ENCODE measurements at regions not wholly inside any gene's neighbourhood (a gene's known extent, or its start where the extent isn't known, plus 50 kb on each side); places are given as distances from the start of the nearest gene placed in this dataset.

GRCh38 chr1:172960454-172961208 is 90.1 kb downstream of the TNFSF18 start:
- Mint-ChIP-seq H3K27me3 (ENCODE audit: low read depth) (peaks cover 46% of the 10 kb centered on the region), H3K9me3 (no peaks in the 10 kb centered on the region), H3K4me3 (no peak overlapping the region), H3K36me3 (ENCODE audit: low read depth) (no peaks in the 10 kb centered on the region), H3K27ac (no peak overlapping the region), H3K4me1 (ENCODE audit: low read depth) (no peaks in the 10 kb centered on the region)
- no peak for DNase-seq (ENCODE audit: low spot score)

GRCh38 chr1:172964864-172965263 is 85.9 kb downstream of the TNFSF18 start:
- peaks cover 8% of the 10 kb centered on the region for H3K4me1 Mint-ChIP-seq (ENCODE audit: low read depth)
- no peak for DNase-seq (ENCODE audit: low spot score)
- no peaks in the 10 kb centered on the region for H3K9me3 Mint-ChIP-seq
- H3K4me3 Mint-ChIP-seq: no peak overlapping the region
- no peaks in the 10 kb centered on the region for H3K36me3 Mint-ChIP-seq (ENCODE audit: low read depth)
- H3K27ac Mint-ChIP-seq: no peak overlapping the region
- peaks cover 38% of the 10 kb centered on the region for H3K27me3 Mint-ChIP-seq (ENCODE audit: low read depth)

GRCh38 chr1:172966844-172967540 is 83.7 kb downstream of the TNFSF18 start:
- Mint-ChIP-seq H3K36me3 (ENCODE audit: low read depth) (no peaks in the 10 kb centered on the region), H3K4me1 (ENCODE audit: low read depth) (peaks cover 8% of the 10 kb centered on the region), H3K27ac (no peak overlapping the region), H3K9me3 (no peaks in the 10 kb centered on the region), H3K27me3 (ENCODE audit: low read depth) (peaks cover 30% of the 10 kb centered on the region), H3K4me3 (no peak overlapping the region)
- no peak for DNase-seq (ENCODE audit: low spot score)

- H3K36me3 Mint-ChIP-seq (ENCODE audit: low read depth): no peaks in the 10 kb centered on the region
- H3K9me3 Mint-ChIP-seq: no peaks in the 10 kb centered on the region
- H3K27me3 Mint-ChIP-seq (ENCODE audit: low read depth): peaks cover 28% of the 10 kb centered on the region
- no peak for DNase-seq (ENCODE audit: low spot score)
- no peak overlapping the region for H3K4me3 Mint-ChIP-seq
- H3K27ac Mint-ChIP-seq: no peak overlapping the region
- peaks cover 8% of the 10 kb centered on the region for H3K4me1 Mint-ChIP-seq (ENCODE audit: low read depth)
Observed at GRCh38 chr1:172967936-172968335, 82.8 kb downstream of the TNFSF18 start.

- DNase-seq (ENCODE audit: low spot score): no peak
- H3K27ac Mint-ChIP-seq: no peak overlapping the region
- H3K9me3 Mint-ChIP-seq: no peaks in the 10 kb centered on the region
- peaks cover 17% of the 10 kb centered on the region for H3K27me3 Mint-ChIP-seq (ENCODE audit: low read depth)
- H3K36me3 Mint-ChIP-seq (ENCODE audit: low read depth): no peaks in the 10 kb centered on the region
- H3K4me3 Mint-ChIP-seq: no peak overlapping the region
- peaks cover 8% of the 10 kb centered on the region for H3K4me1 Mint-ChIP-seq (ENCODE audit: low read depth)
Observed at GRCh38 chr1:172969611-172970010, 81.1 kb downstream of the TNFSF18 start.

GRCh38 chr1:172970186-172970585 is 80.6 kb downstream of the TNFSF18 start:
- no peaks in the 10 kb centered on the region for H3K36me3 Mint-ChIP-seq (ENCODE audit: low read depth)
- no peaks in the 10 kb centered on the region for H3K9me3 Mint-ChIP-seq
- H3K4me1 Mint-ChIP-seq (ENCODE audit: low read depth): peaks cover 8% of the 10 kb centered on the region
- H3K27ac Mint-ChIP-seq: no peak overlapping the region
- DNase-seq (ENCODE audit: low spot score): no peak
- peaks cover 13% of the 10 kb centered on the region for H3K27me3 Mint-ChIP-seq (ENCODE audit: low read depth)
- no peak overlapping the region for H3K4me3 Mint-ChIP-seq

GRCh38 chr1:172971241-172971640 is 79.5 kb downstream of the TNFSF18 start:
- no peak for DNase-seq (ENCODE audit: low spot score)
- no peak overlapping the region for H3K27ac Mint-ChIP-seq
- H3K9me3 Mint-ChIP-seq: no peaks in the 10 kb centered on the region
- peaks cover 11% of the 10 kb centered on the region for H3K27me3 Mint-ChIP-seq (ENCODE audit: low read depth)
- peaks cover 8% of the 10 kb centered on the region for H3K4me1 Mint-ChIP-seq (ENCODE audit: low read depth)
- H3K4me3 Mint-ChIP-seq: no peak overlapping the region
- H3K36me3 Mint-ChIP-seq (ENCODE audit: low read depth): no peaks in the 10 kb centered on the region

GRCh38 chr1:172972258-172972657 is 78.5 kb downstream of the TNFSF18 start:
- Mint-ChIP-seq H3K4me3 (no peak overlapping the region), H3K36me3 (ENCODE audit: low read depth) (no peaks in the 10 kb centered on the region), H3K4me1 (ENCODE audit: low read depth) (peaks cover 5% of the 10 kb centered on the region), H3K27ac (no peak overlapping the region), H3K27me3 (ENCODE audit: low read depth) (peaks cover 11% of the 10 kb centered on the region), H3K9me3 (no peaks in the 10 kb centered on the region)
- DNase-seq (ENCODE audit: low spot score): no peak

- Mint-ChIP-seq H3K27ac (no peak overlapping the region), H3K4me1 (ENCODE audit: low read depth) (no peaks in the 10 kb centered on the region), H3K9me3 (no peaks in the 10 kb centered on the region), H3K36me3 (ENCODE audit: low read depth) (no peaks in the 10 kb centered on the region), H3K4me3 (no peak overlapping the region), H3K27me3 (ENCODE audit: low read depth) (peaks cover 11% of the 10 kb centered on the region)
- no peak for DNase-seq (ENCODE audit: low spot score)
Observed at GRCh38 chr1:172973424-172973823, 77.3 kb downstream of the TNFSF18 start.

GRCh38 chr1:172976222-172977041 is 74.3 kb downstream of the TNFSF18 start:
- Mint-ChIP-seq H3K4me1 (ENCODE audit: low read depth) (no peaks in the 10 kb centered on the region), H3K4me3 (no peak overlapping the region), H3K9me3 (no peaks in the 10 kb centered on the region), H3K36me3 (ENCODE audit: low read depth) (no peaks in the 10 kb centered on the region), H3K27me3 (ENCODE audit: low read depth) (peaks cover 7% of the 10 kb centered on the region), H3K27ac (no peak overlapping the region)
- no peak for DNase-seq (ENCODE audit: low spot score)

GRCh38 chr1:172977296-172978017 is 73.3 kb downstream of the TNFSF18 start:
- H3K27ac Mint-ChIP-seq: no peak overlapping the region
- no peak for DNase-seq (ENCODE audit: low spot score)
- H3K27me3 Mint-ChIP-seq (ENCODE audit: low read depth): peaks cover 4% of the 10 kb centered on the region
- H3K9me3 Mint-ChIP-seq: no peaks in the 10 kb centered on the region
- no peak overlapping the region for H3K4me3 Mint-ChIP-seq
- no peaks in the 10 kb centered on the region for H3K4me1 Mint-ChIP-seq (ENCODE audit: low read depth)
- no peaks in the 10 kb centered on the region for H3K36me3 Mint-ChIP-seq (ENCODE audit: low read depth)

- no peaks in the 10 kb centered on the region for H3K4me1 Mint-ChIP-seq (ENCODE audit: low read depth)
- no peak for DNase-seq (ENCODE audit: low spot score)
- no peaks in the 10 kb centered on the region for H3K9me3 Mint-ChIP-seq
- H3K36me3 Mint-ChIP-seq (ENCODE audit: low read depth): no peaks in the 10 kb centered on the region
- no peak overlapping the region for H3K4me3 Mint-ChIP-seq
- no peak overlapping the region for H3K27ac Mint-ChIP-seq
- H3K27me3 Mint-ChIP-seq (ENCODE audit: low read depth): peaks cover 4% of the 10 kb centered on the region
Observed at GRCh38 chr1:172978595-172978994, 72.1 kb downstream of the TNFSF18 start.

GRCh38 chr1:172979828-172980227 is 70.9 kb downstream of the TNFSF18 start:
- H3K27me3 Mint-ChIP-seq (ENCODE audit: low read depth): peaks cover 4% of the 10 kb centered on the region
- no peaks in the 10 kb centered on the region for H3K4me1 Mint-ChIP-seq (ENCODE audit: low read depth)
- DNase-seq (ENCODE audit: low spot score): no peak
- no peaks in the 10 kb centered on the region for H3K9me3 Mint-ChIP-seq
- no peaks in the 10 kb centered on the region for H3K36me3 Mint-ChIP-seq (ENCODE audit: low read depth)
- no peak overlapping the region for H3K27ac Mint-ChIP-seq
- H3K4me3 Mint-ChIP-seq: no peak overlapping the region

Data from T-helper 2 cell treated with Interferon-gamma antibody and Interleukin-4, amounts not matched to agents 5 μg/mL and 100 μg/mL, for 36 hours (primary cell).